Esophagus squamous epithelium (tissue), 5 donors: ENCODE measurements at regions not wholly inside any gene's neighbourhood (a gene's known extent, or its start where the extent isn't known, plus 50 kb on each side); places are given as distances from the start of the nearest gene placed in this dataset.
A peak's percentile ranks its signal among the peaks of the same experiment; 100 is the strongest.
"Not testable (repeated sequence)": the region's sequence is repeated elsewhere in the genome, so short reads cannot be mapped to it uniquely, and the experiment has no call there.

Source experiments
- DNase-seq: peaks from one replicate; lab custom pipeline; 2025; lab: John Stamatoyannopoulos, UW
- H3K27ac ChIP-seq, 4 donors: fragments of 200-600 bp; sonication (generic); one replicate each; pipeline ENCODE4 v1.5.1; 2016 to 2019; ENCODE audit warnings: mild to moderate bottlenecking in 1 of 4
- H3K27me3 ChIP-seq, 4 donors: fragments of 200-600 bp; sonication (generic); 1 replicate in 3 of 4; 2 replicates in 1 of 4; pipeline versions ENCODE4 v1.5.1 to v1.6.0; 2017 to 2021; ENCODE audit warnings: antibody characterized with exemption in 1 of 4
- H3K36me3 ChIP-seq, 3 donors: fragments of 200-600 bp; sonication (generic); one replicate each; pipeline ENCODE4 v1.5.1; 2016 to 2019
- H3K4me1 ChIP-seq, 3 donors: fragments of 200-600 bp; sonication (generic); one replicate each; pipeline ENCODE4 v1.5.1; 2017 to 2019
- H3K4me3 ChIP-seq, 4 donors: fragments of 200-600 bp; sonication (generic); 1 replicate in 3 of 4; 2 replicates in 1 of 4; pipeline ENCODE4 v1.5.1; 2016 to 2019; ENCODE audit warnings: mild to moderate bottlenecking in 2 of 4, moderate library complexity in 1 of 4
- H3K9me3 ChIP-seq, 3 donors: fragments of 200-600 bp; sonication (generic); one replicate each; pipeline ENCODE4 v1.5.1; 2016 to 2019
- CTCF ChIP-seq, 6 experiments: fragments of 450-650 bp in 4 of 6; fragments of 200-600 bp in 2 of 6; sonication (generic) in 2 of 6; IDR thresholded peaks; one replicate each; pipeline ENCODE4 v1.5.1; 2016 to 2019; ENCODE audit warnings: antibody characterized with exemption in 6 of 6, mild to moderate bottlenecking in 4 of 6, moderate library complexity in 4 of 6
- POLR2A ChIP-seq, 4 donors: fragments of 450-650 bp; IDR thresholded peaks; one replicate each; pipeline ENCODE4 v1.6.1; 2017; ENCODE audit warnings: antibody characterized with exemption in 4 of 4, mild to moderate bottlenecking in 4 of 4, moderate library complexity in 3 of 4
- WGBS, 2 donors: methylation state at CpG; one replicate each; pipeline ENCODE4 v1.1.5; 2018; 5-methylcytosine and 5-hydroxymethylcytosine counted together
- intact Hi-C: fragments of 100-400 bp; cut with DNase I; formaldehyde crosslinking; loops from one replicate; pipeline ENCODE4 v1.15.0; 2022
- donor health status: DM: yes; HTN: yes; CAD: no.

- no peaks in the 10 kb centered on the region for H3K27me3 ChIP-seq
- H3K4me1 ChIP-seq = no peaks in the 10 kb centered on the region
- intact Hi-C loops = no loop called here
- no peak overlapping the region for H3K27ac ChIP-seq
- 68 to 78% methylated on average over 1 of the region's 1 CpG for WGBS, 2 donors
- no peaks in the 10 kb centered on the region for H3K36me3 ChIP-seq
- H3K4me3 ChIP-seq = no peak overlapping the region
- TF ChIP-seq CTCF (IDR thresholded peaks at IDR 0.05) (no peak), POLR2A (IDR thresholded peaks at IDR 0.05) (no peak)
- H3K9me3 ChIP-seq = peaks cover 0 to 9% (median 0%) of the 10 kb centered on the region in 3 donors
- no peak for DNase-seq
Observed at GRCh38 chr9:80673496-80673895, 1015.9 kb downstream of the TLE1 start.

- no peak for DNase-seq
- H3K36me3 ChIP-seq = no peaks in the 10 kb centered on the region
- H3K4me3 ChIP-seq = no peak overlapping the region
- no peak for TF ChIP-seq POLR2A (IDR thresholded peaks at IDR 0.05)
- TF ChIP-seq CTCF (IDR thresholded peaks at IDR 0.05) = no peak
- peaks cover 0 to 9% (median 0%) of the 10 kb centered on the region in 3 donors for H3K9me3 ChIP-seq
- H3K27ac ChIP-seq = no peak overlapping the region
- H3K27me3 ChIP-seq = no peaks in the 10 kb centered on the region
- H3K4me1 ChIP-seq = no peaks in the 10 kb centered on the region
- intact Hi-C loops = no loop called here
Observed at GRCh38 chr9:80665479-80665878, 1023.9 kb downstream of the TLE1 start.

- 37 to 44% methylated on average over 4 of the region's 4 CpGs for WGBS, 2 donors
- peak in 1 of 6 experiments; percentile 12 for TF ChIP-seq CTCF (IDR thresholded peaks at IDR 0.05)
- no peak for TF ChIP-seq POLR2A (IDR thresholded peaks at IDR 0.05)
- H3K4me1 ChIP-seq = no peaks in the 10 kb centered on the region
- no peaks in the 10 kb centered on the region for H3K27me3 ChIP-seq
- DNase-seq = no peak
- no peak overlapping the region for H3K4me3 ChIP-seq
- no peaks in the 10 kb centered on the region for H3K9me3 ChIP-seq
- H3K27ac ChIP-seq = no peak overlapping the region
- intact Hi-C loops = no loop called here
- H3K36me3 ChIP-seq = no peaks in the 10 kb centered on the region
Observed at GRCh38 chr9:80664327-80665210, 1024.8 kb downstream of the TLE1 start.

GRCh38 chr9:80659751-80660150, 1029.6 kb downstream of the TLE1 start:
- 90 to 94% methylated on average over 11 to 21 of the region's 26 CpGs for WGBS, 2 donors
- H3K36me3 ChIP-seq, H3K27me3 ChIP-seq, H3K27ac ChIP-seq, DNase-seq, intact Hi-C loops, H3K4me1 ChIP-seq, H3K4me3 ChIP-seq, H3K9me3 ChIP-seq: not testable (repeated sequence)

- no peak for TF ChIP-seq POLR2A (IDR thresholded peaks at IDR 0.05)
- TF ChIP-seq CTCF (IDR thresholded peaks at IDR 0.05) = no peak
- intact Hi-C loops = no loop called here
- Histone ChIP-seq H3K4me3 (no peak overlapping the region), H3K9me3 (no peaks in the 10 kb centered on the region), H3K27me3 (no peaks in the 10 kb centered on the region), H3K27ac (peak overlapping the region in 2 of 4 donors; percentile 1 to 29), H3K36me3 (no peaks in the 10 kb centered on the region), H3K4me1 (peaks cover 0 to 20% (median 0%) of the 10 kb centered on the region in 3 donors)
- 39 to 46% methylated on average over 5 of the region's 5 CpGs for WGBS, 2 donors
- no peak for DNase-seq
Observed at GRCh38 chr9:80651044-80651443, 1038.3 kb downstream of the TLE1 start.
